ENCODE measurements at regions not wholly inside any gene's neighbourhood (a gene's known extent, or its start where the extent isn't known, plus 50 kb on each side); places are given as distances from the start of the nearest gene placed in this dataset.

- TF ChIP-seq CTCF (conservative IDR thresholded peaks at IDR 0.05; ENCODE audit: low read depth, low read length): no peak
These were observed 54.0 kb upstream of the PRPS1L1 start for GRCh38 chr7:18081617-18082016.

GRCh38 chr7:18082169-18082568 lies 54.5 kb upstream of the PRPS1L1 start:
- H3K4me3 ChIP-seq (ENCODE audit: low read depth, low read length): no peak overlapping the region

More at GRCh38 chr7:18081617-18082016, 54.0 kb upstream of the PRPS1L1 start:
- H3K4me3 ChIP-seq (ENCODE audit: low read depth, low read length): no peak overlapping the region
- DNase-seq (ENCODE audit: low read depth): peak; percentile 1

GRCh38 chr7:18086165-18087025 lies 58.7 kb upstream of the PRPS1L1 start:
- H3K4me3 ChIP-seq (ENCODE audit: low read depth, low read length): peak overlapping the region; percentile 58
- peak; percentile 1 for DNase-seq (ENCODE audit: low read depth)

More at GRCh38 chr7:18082169-18082568, 54.5 kb upstream of the PRPS1L1 start:
- TF ChIP-seq CTCF (conservative IDR thresholded peaks at IDR 0.05; ENCODE audit: low read depth, low read length): no peak
- DNase-seq (ENCODE audit: low read depth): no peak

GRCh38 chr7:18087026-18087686 lies 59.5 kb upstream of the PRPS1L1 start:
- TF ChIP-seq CTCF (conservative IDR thresholded peaks at IDR 0.05; ENCODE audit: low read depth, low read length): no peak
- H3K4me3 ChIP-seq (ENCODE audit: low read depth, low read length): peak overlapping the region; percentile 58
- peak; percentile 4 for DNase-seq (ENCODE audit: low read depth)

More at GRCh38 chr7:18086165-18087025, 58.7 kb upstream of the PRPS1L1 start:
- no peak for TF ChIP-seq CTCF (conservative IDR thresholded peaks at IDR 0.05; ENCODE audit: low read depth, low read length)

GRCh38 chr7:18087687-18088078 lies 60.0 kb upstream of the PRPS1L1 start:
- DNase-seq (ENCODE audit: low read depth): peak; percentile 0
- H3K4me3 ChIP-seq (ENCODE audit: low read depth, low read length): no peak overlapping the region
- TF ChIP-seq CTCF (conservative IDR thresholded peaks at IDR 0.05; ENCODE audit: low read depth, low read length): no peak

GRCh38 chr7:18096087-18096486 lies 68.4 kb upstream of the PRPS1L1 start:
- no peak for TF ChIP-seq CTCF (conservative IDR thresholded peaks at IDR 0.05; ENCODE audit: low read depth, low read length)
- DNase-seq (ENCODE audit: low read depth): no peak

More at GRCh38 chr7:18096087-18096486, 68.4 kb upstream of the PRPS1L1 start:
- no peak overlapping the region for H3K4me3 ChIP-seq (ENCODE audit: low read depth, low read length)
